ENCODE measurements at regions not wholly inside any gene's neighbourhood (a gene's known extent, or its start where the extent isn't known, plus 50 kb on each side); places are given as distances from the start of the nearest gene placed in this dataset.

DNA sequence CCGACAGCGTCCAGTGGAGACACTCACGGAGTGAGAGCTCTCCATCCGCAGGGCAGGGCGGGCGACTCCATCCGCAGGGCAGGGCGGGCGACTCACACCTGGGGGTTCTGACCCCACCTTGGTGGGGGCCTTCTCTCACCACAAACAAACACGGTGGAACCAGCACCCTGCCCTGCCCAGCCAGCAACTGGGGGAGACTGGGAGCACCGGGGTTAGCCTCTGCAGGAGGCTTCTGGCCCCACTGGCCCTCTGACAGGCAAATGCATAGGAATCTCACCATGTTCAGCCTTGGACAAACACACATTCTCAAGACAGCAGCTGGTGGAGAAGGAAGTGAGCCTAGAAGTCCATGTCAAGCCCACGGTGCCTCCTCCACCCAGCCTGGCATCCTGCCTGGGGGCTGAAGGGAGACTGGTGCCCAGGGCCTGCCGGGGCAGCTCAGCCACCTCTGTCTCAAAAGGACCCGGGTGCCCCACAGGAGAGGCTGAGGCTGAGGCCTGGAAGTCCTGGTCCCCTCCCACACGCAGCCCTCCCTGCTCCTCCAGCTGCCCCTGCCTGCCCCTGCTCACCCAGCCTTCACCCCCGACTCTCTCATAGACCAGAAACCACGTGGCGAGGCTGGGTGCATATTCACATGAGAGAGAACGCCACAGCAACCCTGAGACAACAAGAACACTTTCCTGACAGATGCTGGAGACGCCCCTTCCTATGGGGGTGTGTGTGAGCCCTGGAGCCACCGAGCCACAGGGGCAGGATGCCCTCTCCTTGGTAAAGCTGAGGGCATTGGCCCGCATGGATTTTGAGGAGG lies 98.4 kb upstream of the B3GAT1 start:
- TF ChIP-seq POLR2A (conservative IDR thresholded peaks at IDR 0.05) (no peak), CHD2 (IDR thresholded peaks at IDR 0.05; ENCODE audit: low read depth, low read length) (no peak), KDM5B (IDR thresholded peaks at IDR 0.05; ENCODE audit: insufficient replicate concordance, low read depth, low read length) (no peak)
- TF ChIP-seq, protein P1, sequence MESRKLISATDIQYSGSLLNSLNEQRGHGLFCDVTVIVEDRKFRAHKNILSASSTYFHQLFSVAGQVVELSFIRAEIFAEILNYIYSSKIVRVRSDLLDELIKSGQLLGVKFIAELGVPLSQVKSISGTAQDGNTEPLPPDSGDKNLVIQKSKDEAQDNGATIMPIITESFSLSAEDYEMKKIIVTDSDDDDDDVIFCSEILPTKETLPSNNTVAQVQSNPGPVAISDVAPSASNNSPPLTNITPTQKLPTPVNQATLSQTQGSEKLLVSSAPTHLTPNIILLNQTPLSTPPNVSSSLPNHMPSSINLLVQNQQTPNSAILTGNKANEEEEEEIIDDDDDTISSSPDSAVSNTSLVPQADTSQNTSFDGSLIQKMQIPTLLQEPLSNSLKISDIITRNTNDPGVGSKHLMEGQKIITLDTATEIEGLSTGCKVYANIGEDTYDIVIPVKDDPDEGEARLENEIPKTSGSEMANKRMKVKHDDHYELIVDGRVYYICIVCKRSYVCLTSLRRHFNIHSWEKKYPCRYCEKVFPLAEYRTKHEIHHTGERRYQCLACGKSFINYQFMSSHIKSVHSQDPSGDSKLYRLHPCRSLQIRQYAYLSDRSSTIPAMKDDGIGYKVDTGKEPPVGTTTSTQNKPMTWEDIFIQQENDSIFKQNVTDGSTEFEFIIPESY (CRISPR knock-in tag; IDR thresholded peaks at IDR 0.05), result no peak
- TF ChIP-seq, protein P2, sequence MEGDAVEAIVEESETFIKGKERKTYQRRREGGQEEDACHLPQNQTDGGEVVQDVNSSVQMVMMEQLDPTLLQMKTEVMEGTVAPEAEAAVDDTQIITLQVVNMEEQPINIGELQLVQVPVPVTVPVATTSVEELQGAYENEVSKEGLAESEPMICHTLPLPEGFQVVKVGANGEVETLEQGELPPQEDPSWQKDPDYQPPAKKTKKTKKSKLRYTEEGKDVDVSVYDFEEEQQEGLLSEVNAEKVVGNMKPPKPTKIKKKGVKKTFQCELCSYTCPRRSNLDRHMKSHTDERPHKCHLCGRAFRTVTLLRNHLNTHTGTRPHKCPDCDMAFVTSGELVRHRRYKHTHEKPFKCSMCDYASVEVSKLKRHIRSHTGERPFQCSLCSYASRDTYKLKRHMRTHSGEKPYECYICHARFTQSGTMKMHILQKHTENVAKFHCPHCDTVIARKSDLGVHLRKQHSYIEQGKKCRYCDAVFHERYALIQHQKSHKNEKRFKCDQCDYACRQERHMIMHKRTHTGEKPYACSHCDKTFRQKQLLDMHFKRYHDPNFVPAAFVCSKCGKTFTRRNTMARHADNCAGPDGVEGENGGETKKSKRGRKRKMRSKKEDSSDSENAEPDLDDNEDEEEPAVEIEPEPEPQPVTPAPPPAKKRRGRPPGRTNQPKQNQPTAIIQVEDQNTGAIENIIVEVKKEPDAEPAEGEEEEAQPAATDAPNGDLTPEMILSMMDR (IDR thresholded peaks at IDR 0.05 in 2 of 3, conservative IDR thresholded peaks at IDR 0.05 in 1 of 3; ENCODE audit: insufficient read depth in 2 of 3, low read depth in 1 of 3, low read length in 3 of 3), result no peak
